ENCODE measurements at regions not wholly inside any gene's neighbourhood (a gene's known extent, or its start where the extent isn't known, plus 50 kb on each side); places are given as distances from the start of the nearest gene placed in this dataset.

DNA sequence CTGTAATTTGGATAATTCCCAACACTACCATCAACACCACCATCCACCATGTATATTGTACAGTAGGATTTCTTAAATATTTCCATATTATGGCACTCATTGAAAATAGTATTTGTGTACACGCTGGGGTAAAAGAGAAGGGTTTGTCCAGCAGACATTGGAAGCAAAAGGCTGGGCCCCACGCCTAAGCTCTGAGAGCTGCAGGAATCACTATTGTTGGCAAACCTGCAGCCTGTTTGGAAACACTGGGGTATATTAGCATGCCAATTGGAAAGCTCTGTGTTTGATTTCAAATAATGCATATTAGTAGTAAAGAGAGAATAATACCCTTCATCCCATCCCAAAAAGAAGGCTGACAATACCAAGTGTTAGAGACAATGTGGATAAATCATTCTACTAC lies 81.5 kb upstream of the DPYD start:
- H3K4me3 Mint-ChIP-seq: no peak overlapping the region
- no peak overlapping the region for H3K27ac Mint-ChIP-seq
- no peak for TF ChIP-seq CTCF (IDR thresholded peaks at IDR 0.05)
- H3K9me3 Mint-ChIP-seq: no peaks in the 10 kb centered on the region
- no peaks in the 10 kb centered on the region for H3K27me3 Mint-ChIP-seq (ENCODE audit: low read depth, poor library complexity)
- no peak for DNase-seq
- no peaks in the 10 kb centered on the region for H3K36me3 Mint-ChIP-seq (ENCODE audit: low read depth)
- H3K4me1 Mint-ChIP-seq: no peaks in the 10 kb centered on the region

DNA sequence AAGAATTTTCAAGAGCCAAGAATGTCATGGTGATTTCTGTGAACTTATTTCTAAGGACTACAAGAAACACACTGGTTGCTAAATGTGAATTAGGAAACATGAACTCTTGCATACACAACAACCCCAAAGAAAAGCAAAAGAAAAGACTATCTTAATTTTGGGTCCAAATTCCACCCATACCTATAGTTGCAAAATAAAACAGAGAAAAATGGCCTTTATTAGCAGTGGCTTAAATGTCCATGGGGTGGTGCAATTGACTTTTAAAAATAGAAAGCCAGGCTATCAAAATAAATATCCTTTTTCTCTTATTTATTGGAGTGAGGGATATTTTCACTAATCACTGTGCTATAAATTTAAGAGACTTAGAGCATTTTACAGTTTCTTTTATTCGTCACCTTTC lies 80.9 kb upstream of the DPYD start:
- no peaks in the 10 kb centered on the region for H3K9me3 Mint-ChIP-seq
- H3K36me3 Mint-ChIP-seq (ENCODE audit: low read depth): no peaks in the 10 kb centered on the region
- H3K27me3 Mint-ChIP-seq (ENCODE audit: low read depth, poor library complexity): no peaks in the 10 kb centered on the region
- no peak overlapping the region for H3K4me3 Mint-ChIP-seq
- no peak for DNase-seq
- no peak overlapping the region for H3K27ac Mint-ChIP-seq
- TF ChIP-seq CTCF (IDR thresholded peaks at IDR 0.05): no peak
- no peaks in the 10 kb centered on the region for H3K4me1 Mint-ChIP-seq

GRCh38 chr1:97999320-97999719 lies 78.5 kb upstream of the DPYD start:
- Mint-ChIP-seq H3K4me1 (peaks cover 5% of the 10 kb centered on the region), H3K9me3 (no peaks in the 10 kb centered on the region), H3K36me3 (ENCODE audit: low read depth) (no peaks in the 10 kb centered on the region), H3K27me3 (ENCODE audit: low read depth, poor library complexity) (peaks cover under 1% of the 10 kb centered on the region), H3K27ac (no peak overlapping the region), H3K4me3 (no peak overlapping the region)
- no peak for TF ChIP-seq CTCF (IDR thresholded peaks at IDR 0.05)
- no peak for DNase-seq

GRCh38 chr1:97996880-97997279 lies 76.0 kb upstream of the DPYD start:
- no peak for DNase-seq
- Mint-ChIP-seq H3K4me3 (no peak overlapping the region), H3K36me3 (ENCODE audit: low read depth) (no peaks in the 10 kb centered on the region), H3K27me3 (ENCODE audit: low read depth, poor library complexity) (peaks cover 4% of the 10 kb centered on the region), H3K9me3 (no peaks in the 10 kb centered on the region), H3K27ac (no peak overlapping the region), H3K4me1 (peaks cover 7% of the 10 kb centered on the region)
- no peak for TF ChIP-seq CTCF (IDR thresholded peaks at IDR 0.05)

DNA sequence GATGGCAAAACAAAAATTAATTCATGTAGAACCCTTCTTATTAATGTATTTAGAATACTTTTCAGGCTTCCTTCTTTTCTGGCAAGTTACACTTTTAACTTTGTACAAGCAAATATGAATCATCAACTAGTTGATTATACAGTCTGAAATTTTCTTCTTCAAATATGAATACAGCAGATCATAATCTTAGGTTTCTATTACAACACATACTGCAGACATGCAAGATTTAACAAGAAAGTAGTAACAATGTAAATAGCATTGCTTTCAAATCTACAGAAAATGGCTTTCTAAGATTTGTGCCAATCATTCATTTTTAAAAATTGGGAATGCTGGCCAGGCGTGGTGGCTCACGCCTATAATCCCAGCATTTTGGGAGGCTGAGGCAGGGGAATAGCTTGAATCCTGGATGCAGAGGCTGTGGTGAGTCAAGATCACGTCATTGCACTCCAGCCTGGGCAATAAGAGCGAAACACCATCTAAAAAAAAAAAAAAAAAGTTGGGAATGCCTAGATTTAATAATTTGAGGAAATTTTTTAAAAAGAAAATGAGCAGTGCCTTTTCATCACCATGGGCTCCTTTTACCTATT lies 68.4 kb upstream of the DPYD start:
- H3K4me3 Mint-ChIP-seq: no peak overlapping the region
- H3K27me3 Mint-ChIP-seq (ENCODE audit: low read depth, poor library complexity): peaks cover 6% of the 10 kb centered on the region
- H3K9me3 Mint-ChIP-seq: no peaks in the 10 kb centered on the region
- no peaks in the 10 kb centered on the region for H3K36me3 Mint-ChIP-seq (ENCODE audit: low read depth)
- no peak overlapping the region for H3K27ac Mint-ChIP-seq
- no peak for DNase-seq
- H3K4me1 Mint-ChIP-seq: peaks cover under 1% of the 10 kb centered on the region
- TF ChIP-seq CTCF (IDR thresholded peaks at IDR 0.05): no peak
